Vagina (tissue), 2 donors: ENCODE measurements at regions not wholly inside any gene's neighbourhood (a gene's known extent, or its start where the extent isn't known, plus 50 kb on each side); places are given as distances from the start of the nearest gene placed in this dataset.

Source experiments
- POLR2A ChIP-seq, 2 donors: fragments of 450-650 bp; IDR thresholded peaks; one replicate each; pipeline ENCODE4 v1.6.1; 2017; ENCODE audit warnings: antibody characterized with exemption in 2 of 2, mild to moderate bottlenecking in 2 of 2, moderate library complexity in 2 of 2
- POLR2AphosphoS5 ChIP-seq, 2 donors: sonication (generic); formaldehyde crosslinking; IDR thresholded peaks; one replicate each; pipeline ENCODE4 v1.9.0; 2017; ENCODE audit warnings: antibody characterized with exemption in 2 of 2, mild to moderate bottlenecking in 2 of 2, low read depth in 1 of 2; ENCODE audit not compliant: insufficient read depth in 1 of 2
- TF ChIP-seq, protein P1 (sequence below), 3 experiments: fragments of 450-650 bp in 2 of 3; fragments of 200-600 bp in 1 of 3; sonication (generic) in 1 of 3; IDR thresholded peaks; one replicate each; pipeline ENCODE4 v1.5.1; 2017 to 2019; ENCODE audit warnings: antibody characterized with exemption in 3 of 3, mild to moderate bottlenecking in 2 of 3, moderate library complexity in 2 of 3

DNA sequence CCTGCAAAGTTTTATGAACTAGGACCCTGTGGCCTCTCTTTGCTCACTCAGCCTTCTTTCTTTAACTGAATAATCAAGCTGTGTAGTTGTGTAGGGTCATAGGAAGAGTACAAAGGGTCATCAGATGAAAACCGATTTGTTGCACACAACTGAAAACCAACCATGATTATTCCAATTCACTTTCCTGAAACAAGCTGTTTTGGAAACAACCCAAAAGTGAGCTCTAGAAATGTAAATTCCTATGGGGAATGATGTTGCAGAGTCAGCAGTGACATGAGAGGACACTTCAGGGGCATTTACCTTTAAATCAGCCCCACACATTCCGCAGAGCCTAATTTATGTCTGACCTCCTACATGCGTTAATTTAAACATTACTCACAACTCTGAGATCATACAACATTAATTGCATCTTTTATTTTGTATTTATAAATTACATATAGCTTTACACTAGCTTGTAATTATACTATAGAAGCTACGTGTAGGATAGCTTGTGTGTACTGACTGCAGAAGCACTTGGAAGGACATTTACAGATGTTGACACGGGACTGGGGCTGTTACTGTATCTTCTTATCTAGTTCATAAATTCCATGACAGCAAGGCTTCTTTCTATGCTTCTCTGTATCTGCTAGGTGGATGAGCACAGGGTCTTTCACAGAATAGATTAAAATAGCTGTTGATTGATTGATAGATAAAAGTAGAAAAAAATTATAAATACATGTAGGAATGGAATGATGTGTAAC lies 139.9 kb upstream of the AKR1E2 start:
- TF ChIP-seq, protein P1, sequence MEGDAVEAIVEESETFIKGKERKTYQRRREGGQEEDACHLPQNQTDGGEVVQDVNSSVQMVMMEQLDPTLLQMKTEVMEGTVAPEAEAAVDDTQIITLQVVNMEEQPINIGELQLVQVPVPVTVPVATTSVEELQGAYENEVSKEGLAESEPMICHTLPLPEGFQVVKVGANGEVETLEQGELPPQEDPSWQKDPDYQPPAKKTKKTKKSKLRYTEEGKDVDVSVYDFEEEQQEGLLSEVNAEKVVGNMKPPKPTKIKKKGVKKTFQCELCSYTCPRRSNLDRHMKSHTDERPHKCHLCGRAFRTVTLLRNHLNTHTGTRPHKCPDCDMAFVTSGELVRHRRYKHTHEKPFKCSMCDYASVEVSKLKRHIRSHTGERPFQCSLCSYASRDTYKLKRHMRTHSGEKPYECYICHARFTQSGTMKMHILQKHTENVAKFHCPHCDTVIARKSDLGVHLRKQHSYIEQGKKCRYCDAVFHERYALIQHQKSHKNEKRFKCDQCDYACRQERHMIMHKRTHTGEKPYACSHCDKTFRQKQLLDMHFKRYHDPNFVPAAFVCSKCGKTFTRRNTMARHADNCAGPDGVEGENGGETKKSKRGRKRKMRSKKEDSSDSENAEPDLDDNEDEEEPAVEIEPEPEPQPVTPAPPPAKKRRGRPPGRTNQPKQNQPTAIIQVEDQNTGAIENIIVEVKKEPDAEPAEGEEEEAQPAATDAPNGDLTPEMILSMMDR (IDR thresholded peaks at IDR 0.05), result no peak
- TF ChIP-seq POLR2A (IDR thresholded peaks at IDR 0.05) (no peak), POLR2AphosphoS5 (IDR thresholded peaks at IDR 0.05; ENCODE audit: insufficient read depth in 1 of 2, low read depth in 1 of 2) (no peak)
